Left ventricle myocardium superior (tissue), 1 donor: ENCODE measurements at regions not wholly inside any gene's neighbourhood (a gene's known extent, or its start where the extent isn't known, plus 50 kb on each side); places are given as distances from the start of the nearest gene placed in this dataset.
A peak's percentile ranks its signal among the peaks of the same experiment; 100 is the strongest.
"Not testable (repeated sequence)": the region's sequence is repeated elsewhere in the genome, so short reads cannot be mapped to it uniquely, and the experiment has no call there.

ENCODE experiments used
- ATAC-seq: fragments of 200-7000 bp; cut with Tn5 transposase; one replicate; pipeline ENCODE4 v1.9.1; 2020; ENCODE audit warnings: mild to moderate bottlenecking, moderate library complexity
- DNase-seq: peaks from one replicate; pipeline ENCODE4 v3.0.0-alpha.2; 2020
- intact Hi-C: fragments of 100-400 bp; cut with micrococcal nuclease; formaldehyde crosslinking; loops from one replicate; pipeline ENCODE4 v1.11.0; 2022
- donor health status: DM: no; HTN: yes; CAD: no; lungs with severe emphysema.

DNA sequence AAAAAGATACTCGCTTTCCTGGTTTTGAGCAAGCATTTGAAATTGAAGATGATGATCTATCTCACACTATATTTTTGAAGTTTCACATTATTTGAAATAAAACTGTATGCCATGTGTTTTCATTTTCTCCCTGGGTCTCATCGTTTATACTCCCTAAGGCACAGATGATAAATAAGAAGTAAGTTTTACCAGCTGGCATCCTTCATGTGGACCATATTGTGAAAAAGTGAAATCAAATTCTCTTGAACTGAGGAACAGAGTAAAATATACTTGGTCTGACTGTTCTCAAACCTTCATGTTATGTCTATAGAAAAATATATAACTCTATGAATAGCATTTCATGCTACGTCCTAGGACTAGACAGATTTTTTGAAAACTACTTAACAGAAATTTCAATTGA, 1600.9 kb upstream of the C9orf72 start:
- intact Hi-C loops, result no loop called here
- no peak for ATAC-seq
- no peak for DNase-seq

DNA sequence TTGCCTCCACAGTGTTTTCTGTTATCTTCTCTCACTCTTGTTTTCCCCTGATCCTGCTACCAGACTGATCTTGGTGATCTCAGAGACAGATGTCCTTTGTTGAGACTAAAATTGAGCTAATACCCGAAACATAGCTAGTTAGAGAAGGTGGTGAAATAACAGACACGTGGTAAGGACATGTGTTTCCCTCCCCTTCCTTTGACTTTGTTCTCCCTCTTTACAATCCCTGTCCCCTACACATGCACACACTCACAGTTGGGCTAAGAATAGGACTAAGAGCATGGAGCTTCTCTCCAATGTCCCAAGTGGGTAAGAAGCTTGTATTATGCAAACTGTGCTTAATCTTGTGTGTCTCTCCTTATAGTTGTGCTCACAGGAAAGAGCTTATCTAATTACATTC, 1603.0 kb upstream of the C9orf72 start:
- intact Hi-C loops, result no loop called here
- no peak for ATAC-seq
- DNase-seq, result no peak

DNA sequence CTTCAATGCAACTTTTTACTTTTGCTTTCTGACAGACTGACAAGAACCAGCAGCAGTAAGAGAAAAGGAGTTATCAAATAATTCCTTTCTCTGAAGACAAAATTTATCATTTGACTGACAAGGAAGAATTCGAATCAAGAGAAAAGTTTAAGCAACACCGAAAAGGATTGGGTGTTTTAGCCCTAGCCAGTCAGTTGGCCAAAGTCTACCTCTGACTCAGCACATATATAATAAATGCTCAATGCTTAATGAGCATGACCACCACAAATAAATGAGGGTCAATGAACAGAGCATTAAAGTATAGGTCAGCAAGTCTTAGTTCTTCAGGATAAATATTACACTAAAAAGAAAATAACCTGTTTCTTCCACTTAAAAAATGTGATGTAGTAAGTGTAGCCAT, 1603.5 kb upstream of the C9orf72 start:
- ATAC-seq (no peak), DNase-seq (no peak)
- intact Hi-C loops, result no loop called here

DNA sequence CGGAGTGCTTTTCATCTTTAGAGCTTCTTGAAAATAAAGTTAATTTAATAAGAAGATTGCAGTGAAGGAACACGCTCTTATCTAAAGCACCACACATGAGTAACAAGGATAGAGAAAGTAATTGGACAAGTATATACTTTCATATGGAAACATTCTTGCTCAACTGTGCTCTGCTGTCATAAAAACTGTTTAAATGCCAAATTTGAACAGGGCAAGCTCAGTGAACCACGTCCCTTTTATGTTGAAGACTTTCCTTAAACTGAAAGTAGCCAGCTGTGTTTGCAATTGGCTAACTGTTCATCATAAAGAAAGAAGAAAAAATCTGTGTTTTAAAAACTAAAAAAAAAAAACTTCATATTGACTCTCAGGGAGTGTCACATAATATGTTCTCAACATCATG, 1610.7 kb upstream of the C9orf72 start:
- DNase-seq (no peak), ATAC-seq (no peak)
- intact Hi-C loops, result no loop called here

DNA sequence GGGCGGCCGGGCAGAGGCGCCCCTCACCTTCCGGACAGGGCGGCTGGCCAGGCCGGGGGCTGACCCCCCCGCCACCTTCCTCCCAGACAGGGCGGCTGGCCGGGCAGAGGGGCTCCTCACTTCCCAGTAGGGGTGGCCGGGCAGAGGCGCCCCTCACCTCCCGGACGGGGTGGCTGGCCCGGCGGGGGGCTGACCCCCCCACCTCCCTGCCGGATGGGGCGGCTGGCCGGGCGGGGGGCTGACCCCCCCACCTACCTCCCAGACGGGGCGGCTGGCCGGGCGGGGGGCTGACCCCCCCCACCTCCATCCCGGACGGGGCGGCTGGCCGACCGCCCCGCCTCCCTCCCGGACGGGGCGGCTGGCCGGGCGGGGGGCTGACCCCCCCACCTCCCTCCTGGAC, 1615.5 kb upstream of the C9orf72 start:
- intact Hi-C loops, DNase-seq, ATAC-seq: not testable (repeated sequence)

DNA sequence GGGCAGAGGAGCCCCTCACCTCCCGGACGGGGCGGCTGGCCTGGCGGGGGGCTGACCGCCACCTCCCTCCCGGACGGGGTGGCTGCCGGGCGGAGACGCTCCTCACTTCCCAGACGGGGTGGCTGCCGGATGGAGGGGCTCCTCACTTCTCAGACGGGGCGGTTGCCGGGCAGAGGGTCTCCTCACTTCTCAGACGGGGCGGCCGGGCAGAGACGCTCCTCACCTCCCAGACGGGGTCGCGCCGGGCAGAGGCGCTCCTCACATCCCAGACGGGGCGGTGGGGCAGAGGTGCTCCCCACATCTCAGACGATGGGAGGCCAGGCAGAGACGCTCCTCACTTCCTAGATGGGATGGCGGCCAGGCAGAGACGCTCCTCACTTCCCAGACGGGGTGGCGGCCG, 1615.9 kb upstream of the C9orf72 start:
- DNase-seq, intact Hi-C loops: not testable (repeated sequence)

DNA sequence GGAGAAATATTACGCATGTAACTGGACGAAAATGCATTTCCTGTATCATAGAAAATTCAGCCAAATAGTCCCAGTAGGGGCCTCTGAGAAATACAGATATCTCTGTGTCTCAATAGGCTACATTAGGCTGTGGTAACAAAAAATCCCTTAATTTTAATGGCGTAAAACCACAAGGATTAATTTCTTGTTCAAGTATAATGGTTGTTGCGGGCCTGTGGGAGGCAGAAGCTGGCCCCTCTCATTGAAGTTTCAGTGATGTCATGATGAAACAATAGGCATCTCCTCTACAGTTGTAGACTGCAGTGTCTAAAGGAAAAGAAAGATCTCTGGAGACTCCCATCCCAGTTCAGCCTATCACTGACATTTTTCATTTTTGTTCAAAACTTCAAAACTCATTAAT, 1625.6 kb upstream of the C9orf72 start:
- ATAC-seq (no peak), DNase-seq (no peak)
- intact Hi-C loops, result loop anchor here (10.0 kb wide), 1 partner anchor 64 kb away; no protein-coding TSS in a partner anchor

More for the DNA sequence above, 1615.9 kb upstream of the C9orf72 start:
- not testable (repeated sequence) for ATAC-seq

DNA sequence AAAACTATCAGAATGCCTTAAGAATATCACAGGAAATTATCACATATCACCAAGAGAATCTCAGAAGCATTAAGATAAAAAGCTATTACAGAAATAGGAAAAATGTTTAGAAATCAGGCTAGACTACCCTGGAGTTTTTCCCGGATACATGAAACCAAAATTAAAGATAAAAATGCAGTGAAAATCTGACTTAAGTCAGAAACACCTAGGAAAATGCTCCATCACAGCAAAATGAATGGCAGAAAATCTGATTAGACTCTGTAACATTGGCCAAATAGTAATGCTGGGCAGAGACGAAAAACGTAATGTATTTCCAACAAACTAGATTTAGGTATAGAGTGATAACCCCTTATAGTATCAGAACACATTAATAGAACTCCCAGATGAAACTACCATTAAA, 1626.7 kb upstream of the C9orf72 start:
- DNase-seq (no peak), ATAC-seq (no peak)
- intact Hi-C loops, result loop anchor here (10.0 kb wide), 1 partner anchor 65 kb away; no protein-coding TSS in a partner anchor

DNA sequence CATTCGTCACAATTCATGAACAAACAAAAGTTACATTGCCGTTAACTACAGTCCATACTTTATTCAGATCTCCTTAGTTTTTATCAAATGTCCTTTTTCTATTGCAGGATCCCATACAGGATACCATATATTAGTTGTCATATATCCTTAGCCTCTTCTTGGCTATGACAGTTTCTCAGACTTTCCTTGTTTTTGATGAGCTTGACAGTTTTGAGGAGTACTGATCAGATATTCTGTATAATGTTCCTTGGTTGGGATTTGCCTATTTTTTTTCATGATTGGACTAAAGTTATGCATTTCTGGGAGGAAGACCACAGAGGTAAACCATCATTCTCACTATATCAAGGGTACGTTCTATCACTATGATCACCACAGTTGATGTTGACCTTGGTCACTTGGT, 1627.4 kb upstream of the C9orf72 start:
- DNase-seq, result no peak
- intact Hi-C loops, result no loop called here
- no peak for ATAC-seq

DNA sequence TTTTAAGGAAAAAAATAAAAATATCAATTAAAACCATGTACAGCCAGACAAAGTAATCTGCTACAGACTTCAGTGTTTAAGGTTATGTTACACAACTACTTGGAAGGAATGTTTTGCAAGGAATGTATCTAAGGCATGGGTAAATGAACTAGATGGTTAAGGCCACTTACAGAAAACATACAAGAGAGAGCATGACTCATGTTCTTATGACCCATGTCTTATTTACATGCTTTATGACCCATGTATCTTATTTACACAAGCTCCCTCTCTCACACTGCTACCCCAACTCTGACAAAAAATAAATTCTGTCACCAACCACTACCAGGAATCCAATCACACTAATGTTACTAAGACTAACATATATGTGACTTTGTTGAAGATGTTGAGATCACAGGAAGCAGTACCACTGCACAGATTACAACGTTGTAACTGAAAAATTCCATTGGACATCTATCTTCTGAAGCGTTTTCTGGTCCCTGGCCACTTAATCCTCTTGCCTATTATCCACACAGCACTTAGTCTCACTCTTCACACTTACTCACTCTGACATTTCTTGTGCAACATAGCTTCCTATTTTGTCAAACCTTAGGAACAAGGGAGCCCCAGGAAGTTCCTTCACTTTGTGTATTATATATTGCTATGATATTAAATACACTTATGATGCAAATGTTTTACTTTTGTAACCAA, 1630.1 kb upstream of the C9orf72 start:
- no peak for ATAC-seq
- intact Hi-C loops, result no loop called here
- DNase-seq, result no peak

DNA sequence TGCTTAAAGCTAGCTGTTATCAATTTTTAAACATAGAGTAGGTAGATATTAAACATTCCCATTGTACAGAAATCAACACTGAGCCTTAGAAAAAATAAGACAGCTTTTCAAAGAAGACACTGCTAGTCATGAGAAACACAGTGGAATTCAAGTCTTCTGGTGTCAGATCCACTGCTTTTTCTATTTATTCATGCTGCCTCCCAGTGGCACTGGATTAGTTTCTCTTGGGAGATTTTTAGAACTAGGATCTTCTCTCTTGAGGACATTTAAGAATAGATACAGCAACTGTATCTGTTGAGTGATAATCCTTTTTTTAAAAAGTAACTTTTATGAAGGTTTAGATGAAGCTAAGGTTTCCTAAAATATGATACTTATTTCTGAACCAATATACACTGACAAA, 1635.4 kb upstream of the C9orf72 start:
- no peak for DNase-seq
- no peak for ATAC-seq
- intact Hi-C loops, result no loop called here

DNA sequence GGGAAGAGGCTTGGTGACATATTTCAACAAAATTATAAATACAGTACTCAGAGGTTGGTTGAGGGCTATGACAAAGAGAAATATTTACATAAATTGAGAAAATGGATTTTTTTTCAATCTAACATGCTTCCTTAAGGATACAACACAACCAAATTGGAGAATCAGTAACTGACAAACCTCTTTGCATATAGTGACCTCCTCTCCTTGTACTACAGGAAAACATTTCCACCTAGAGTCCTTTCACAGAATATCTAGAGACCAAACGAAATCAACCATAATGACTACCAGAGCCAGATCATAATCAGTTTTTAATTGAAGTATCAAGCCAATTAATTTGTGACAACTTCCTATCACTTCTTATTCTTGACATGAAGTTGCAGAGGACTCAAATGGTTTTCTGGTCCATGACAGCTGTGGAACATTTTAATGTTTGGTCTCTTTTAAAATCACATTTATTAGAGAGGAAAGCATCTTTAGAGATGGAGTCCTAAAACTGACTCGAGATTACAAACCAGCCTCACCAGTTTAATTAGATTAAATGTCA, 1636.5 kb upstream of the C9orf72 start:
- DNase-seq (no peak), ATAC-seq (no peak)
- intact Hi-C loops, result no loop called here

DNA sequence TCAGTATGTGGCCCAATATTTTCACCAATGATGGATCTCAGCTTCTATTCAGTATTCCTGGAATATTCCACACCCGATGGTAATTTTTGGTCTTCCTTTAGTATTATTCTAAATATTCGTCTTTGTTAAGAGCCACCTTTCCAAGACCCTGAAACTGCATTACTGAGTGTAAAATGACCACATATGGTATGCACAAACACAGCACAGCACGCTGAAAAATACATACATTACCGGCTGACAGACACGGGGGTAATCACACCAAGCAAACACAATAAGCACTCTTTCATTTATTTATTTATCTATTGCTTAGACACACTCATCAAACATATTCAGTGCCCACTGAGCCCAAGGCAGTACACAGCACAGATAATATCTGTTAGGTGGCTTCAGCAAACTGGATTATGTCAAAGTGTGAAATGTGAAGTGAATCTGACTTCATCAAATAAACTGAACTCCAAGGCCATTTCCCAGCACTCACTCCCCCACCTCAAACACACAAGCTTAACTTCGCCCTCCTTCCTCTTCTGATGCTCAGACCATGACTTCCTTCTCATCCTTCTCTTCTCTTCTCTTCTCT, 1637.8 kb upstream of the C9orf72 start:
- ATAC-seq, result no peak
- intact Hi-C loops, result no loop called here
- DNase-seq, result no peak

DNA sequence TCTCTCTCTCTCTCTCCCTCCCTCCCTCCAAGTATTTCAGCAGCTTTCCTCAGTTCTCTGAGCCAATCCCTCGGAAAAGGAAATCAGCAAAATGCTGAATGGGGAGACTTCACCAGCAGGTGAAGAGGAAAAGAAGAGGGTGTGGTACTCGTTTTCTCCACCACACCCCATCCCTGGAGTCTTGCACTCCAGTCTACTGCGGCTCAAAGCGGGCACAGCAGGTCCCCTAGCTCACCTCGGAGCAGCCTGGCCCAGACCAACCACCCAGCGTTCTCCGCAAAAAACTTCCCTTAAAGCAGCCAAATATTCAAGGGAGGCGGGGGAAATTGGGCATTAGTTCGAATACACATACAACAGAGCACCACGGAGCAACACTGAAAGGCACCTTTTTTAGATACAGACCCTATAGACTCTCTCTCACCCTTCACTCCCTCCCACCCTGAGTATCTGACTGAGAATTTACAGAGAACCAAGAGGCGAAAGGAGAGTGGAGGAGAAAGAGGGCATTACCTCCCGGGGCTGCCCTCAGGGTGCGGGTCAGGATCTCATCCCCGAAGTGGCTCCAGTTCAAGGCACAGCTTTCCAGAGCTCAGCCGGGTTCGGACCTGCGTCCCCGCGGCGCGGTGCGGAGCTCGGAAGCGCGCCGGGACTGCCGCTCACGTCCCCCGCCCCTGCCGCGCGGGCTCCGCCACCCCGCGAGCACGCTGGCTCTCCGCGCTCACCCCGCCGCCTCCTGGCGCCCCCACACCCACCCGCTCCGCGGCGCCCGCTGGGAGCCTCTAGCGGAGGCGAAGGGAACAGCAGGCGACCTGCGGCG, 1638.5 kb upstream of the C9orf72 start:
- ATAC-seq, result peak; percentile 66
- intact Hi-C loops, result no loop called here
- peak; percentile 56 for DNase-seq

DNA sequence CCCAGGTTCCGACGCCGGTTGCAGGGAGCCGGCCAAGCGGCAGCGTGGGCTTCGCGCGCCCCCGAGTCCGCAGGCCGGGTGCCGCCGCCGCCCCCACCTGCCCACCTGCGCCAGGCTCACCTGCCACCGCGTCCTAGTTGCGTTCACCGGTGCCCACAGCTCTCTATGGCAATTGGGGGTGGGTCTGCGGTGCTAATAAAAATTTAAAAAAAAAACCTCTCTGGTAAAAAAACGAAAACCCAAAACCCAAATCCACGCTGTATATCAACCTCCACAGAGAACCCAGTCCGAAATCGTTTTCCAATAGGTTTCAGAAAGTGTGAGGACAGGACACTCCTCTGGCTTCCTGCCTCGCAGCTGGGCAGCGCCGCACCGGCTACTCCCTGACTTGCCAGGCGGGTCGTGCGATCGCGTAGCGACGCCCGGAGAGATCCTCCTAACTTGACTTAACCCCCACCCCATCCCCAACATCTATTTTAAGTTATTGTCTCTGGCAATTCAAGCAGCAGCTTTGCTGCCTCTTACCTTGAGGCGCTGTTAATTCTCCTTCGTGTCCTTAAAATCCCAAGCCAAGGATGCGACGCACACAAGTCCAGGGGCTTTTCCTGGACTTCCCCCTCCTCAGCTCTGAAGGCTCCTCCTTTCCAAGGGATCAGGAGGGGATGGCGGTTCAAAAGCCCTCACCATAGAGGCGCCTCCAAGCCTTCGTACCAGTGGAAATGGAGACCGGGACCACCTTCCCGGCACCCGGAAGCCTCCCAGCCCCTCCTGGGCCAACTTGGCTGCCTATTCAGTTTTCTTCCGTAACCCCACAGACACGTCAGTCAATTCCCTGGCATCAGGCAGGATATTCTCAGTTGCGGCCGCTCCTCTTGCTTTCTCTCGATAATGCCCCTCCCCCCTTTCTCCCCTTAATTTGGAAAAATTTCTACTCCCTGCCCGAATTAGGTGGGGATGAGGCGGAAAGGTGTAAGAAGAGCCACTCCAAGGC, 1639.4 kb upstream of the C9orf72 start:
- ATAC-seq (no peak), DNase-seq (no peak)
- intact Hi-C loops, result no loop called here

DNA sequence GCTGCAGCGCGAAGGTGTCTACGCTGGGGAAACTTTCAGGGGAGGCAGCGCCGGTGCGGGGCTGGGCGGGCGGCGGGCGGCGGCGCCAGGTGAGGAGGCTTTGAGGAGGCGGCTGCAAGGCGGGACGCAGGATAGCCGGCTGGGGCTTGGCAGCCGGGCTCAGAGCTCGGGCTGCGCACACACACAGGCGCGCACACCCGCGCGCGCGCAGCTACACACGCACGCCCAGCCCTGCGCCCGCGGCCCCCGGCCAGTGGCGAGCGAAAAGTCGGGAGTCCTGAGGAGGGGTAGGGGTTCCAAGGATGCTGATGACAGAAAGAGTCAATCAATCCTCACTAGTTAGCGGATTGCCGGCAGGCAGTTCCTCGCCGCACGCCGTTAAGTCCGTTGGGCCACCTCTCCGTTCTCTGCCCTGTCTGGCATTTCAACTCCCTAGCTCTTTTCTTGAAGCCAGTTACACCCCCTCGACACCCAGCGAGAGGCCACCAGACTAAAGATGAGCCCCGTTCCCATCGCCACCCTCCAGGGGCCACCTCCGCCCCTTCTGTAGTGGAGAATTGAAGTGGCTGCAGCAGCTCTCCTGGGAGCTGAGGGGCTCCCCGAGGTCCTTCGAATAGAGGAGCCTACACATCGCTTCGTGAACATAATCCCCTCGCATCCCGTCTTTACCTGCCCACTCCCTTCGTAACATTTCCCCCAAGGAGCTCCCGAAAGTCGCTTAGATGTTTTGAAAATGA, 1640.3 kb upstream of the C9orf72 start, which contains the start of gene LINGO2:
LINGO2 (minus strand) TSS at position 185 of the 737 bp plus-strand sequence.
- ATAC-seq, result peak; percentile 15
- no peak for DNase-seq
- intact Hi-C loops, result no loop called here

DNA sequence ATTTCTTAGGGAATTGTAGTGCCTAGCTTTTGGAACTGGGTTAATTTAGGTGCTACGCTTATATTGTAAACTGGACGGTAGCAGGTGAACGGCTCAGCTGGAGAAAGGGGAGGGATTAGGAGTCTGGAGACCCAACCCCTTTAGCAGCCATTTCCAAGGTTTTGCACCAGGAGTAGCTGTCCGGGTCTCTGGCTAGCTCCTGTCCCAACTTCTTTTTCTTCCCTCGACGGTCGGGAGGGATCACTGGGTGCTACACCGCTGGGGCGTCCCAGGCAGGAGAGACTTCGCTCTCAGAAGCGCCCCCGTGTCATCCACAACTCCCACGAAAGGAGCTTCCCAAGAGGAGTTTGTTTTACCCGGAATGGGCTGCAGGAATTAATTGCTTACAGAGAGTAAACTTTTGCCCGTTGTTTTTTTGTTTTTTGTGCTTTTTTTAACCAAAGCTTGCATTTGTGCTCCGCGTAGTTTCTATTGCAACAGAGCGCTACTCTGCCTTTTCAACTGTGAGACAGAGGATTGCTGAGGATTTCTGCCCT, 1640.9 kb upstream of the C9orf72 start:
- DNase-seq (no peak), ATAC-seq (no peak)
- intact Hi-C loops, result no loop called here

DNA sequence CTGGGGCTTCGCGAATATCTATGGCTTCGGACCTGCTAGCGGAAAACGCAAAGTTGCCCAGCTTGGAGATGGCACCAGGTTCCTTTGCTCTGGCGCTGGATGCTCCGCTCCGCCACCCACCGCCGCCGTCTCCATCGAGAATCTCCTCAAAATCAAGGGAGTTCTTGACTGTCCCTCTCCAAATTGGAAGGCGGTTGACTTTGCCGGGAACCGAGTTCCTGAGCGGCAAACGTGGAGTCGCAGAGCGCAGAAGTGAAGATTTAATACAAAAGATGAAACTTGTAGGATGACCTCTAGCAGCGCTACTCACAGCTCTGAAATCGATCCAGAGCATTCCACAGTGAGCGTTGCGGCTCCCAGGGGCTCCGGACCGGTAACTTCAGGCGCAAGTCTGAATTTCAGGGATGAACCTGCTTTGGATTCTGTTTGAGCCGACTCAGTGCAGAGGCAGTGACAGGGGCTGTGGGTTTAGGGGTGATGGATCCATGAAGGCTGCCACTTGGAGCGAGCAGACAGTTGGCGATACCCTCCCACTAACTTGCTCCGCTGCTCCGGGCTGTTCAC, 1641.5 kb upstream of the C9orf72 start:
- ATAC-seq (no peak), DNase-seq (no peak)
- intact Hi-C loops, result no loop called here
